ENCODE measurements at regions not wholly inside any gene's neighbourhood (a gene's known extent, or its start where the extent isn't known, plus 50 kb on each side); places are given as distances from the start of the nearest gene placed in this dataset.

DNA sequence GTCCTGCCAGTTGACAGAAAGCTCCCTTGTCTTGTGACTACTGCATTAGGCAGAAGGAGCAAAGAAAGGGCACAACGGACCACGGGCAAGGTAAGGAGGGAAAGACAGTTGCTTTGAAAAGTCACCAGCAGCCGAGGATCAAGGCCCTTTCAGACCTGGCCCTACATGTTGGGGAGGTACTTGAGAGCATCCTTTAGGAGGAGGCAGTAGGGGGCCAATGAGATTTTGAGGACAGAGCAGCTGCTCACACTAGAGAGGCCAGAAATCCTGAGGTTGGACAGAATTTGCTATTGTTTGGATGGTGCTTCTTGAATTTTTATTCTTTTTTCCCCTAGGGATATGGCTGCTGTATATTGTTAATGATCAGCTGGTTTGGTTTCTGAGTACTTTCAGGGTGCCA is 135.5 kb upstream of the PZP start:
- DNase-seq (ENCODE audit: low read depth, low spot score) (no peak), ATAC-seq (no peak)
- POLR2A ChIA-PET = no interaction called here
- no peak overlapping the region for H3K9ac ChIP-seq (ENCODE audit: low read length)
- no peaks in the 10 kb centered on the region for H3K9me2 ChIP-seq (ENCODE audit: insufficient read depth)
- H2AFZ ChIP-seq (ENCODE audit: low read depth, low read length, poor library complexity, severe bottlenecking) = no peak overlapping the region
- intact Hi-C loops (cut with micrococcal nuclease) = no loop called here
- no peak overlapping the region for H3K4me2 ChIP-seq (ENCODE audit: low read length)
- H3K4me1 ChIP-seq (ENCODE audit: control insufficient read depth in 1 of 2, insufficient read depth in 2 of 2, low read length in 2 of 2) = no peaks in the 10 kb centered on the region
- CTCF ChIA-PET = interaction anchor here (4.2 kb wide), 1 partner anchor 13 kb away, joined by 16 read pairs; no protein-coding TSS in a partner anchor
- no peaks in the 10 kb centered on the region for H3K27me3 ChIP-seq (ENCODE audit: insufficient read depth, low read length)
- no peaks in the 10 kb centered on the region for H3K36me3 ChIP-seq (ENCODE audit: control insufficient read depth in 1 of 2, insufficient read depth in 2 of 2, low read length in 2 of 2)
- RAD21 ChIA-PET (ENCODE audit: low non-redundant PET in 1 of 2, low total read pairs in 2 of 2, uncharacterized antibody in 2 of 2, unreplicated experiment in 2 of 2) = no interaction called here
- no peaks in the 10 kb centered on the region for H3K9me3 ChIP-seq (ENCODE audit: control insufficient read depth in 1 of 2, insufficient read depth in 1 of 2, low read depth in 1 of 2, low read length in 2 of 2)
- H3K27ac ChIP-seq (ENCODE audit: low read depth, low read length) = no peak overlapping the region
- no TSS peak for BruUV-seq (replicated peaks)
- no peaks in the 10 kb centered on the region for H3K79me2 ChIP-seq (ENCODE audit: insufficient read depth, low read length)
- no peak for TF ChIP-seq POLR2AphosphoS5 (IDR thresholded peaks at IDR 0.05; ENCODE audit: low read depth, low read length)
- TF ChIP-seq, protein P1, sequence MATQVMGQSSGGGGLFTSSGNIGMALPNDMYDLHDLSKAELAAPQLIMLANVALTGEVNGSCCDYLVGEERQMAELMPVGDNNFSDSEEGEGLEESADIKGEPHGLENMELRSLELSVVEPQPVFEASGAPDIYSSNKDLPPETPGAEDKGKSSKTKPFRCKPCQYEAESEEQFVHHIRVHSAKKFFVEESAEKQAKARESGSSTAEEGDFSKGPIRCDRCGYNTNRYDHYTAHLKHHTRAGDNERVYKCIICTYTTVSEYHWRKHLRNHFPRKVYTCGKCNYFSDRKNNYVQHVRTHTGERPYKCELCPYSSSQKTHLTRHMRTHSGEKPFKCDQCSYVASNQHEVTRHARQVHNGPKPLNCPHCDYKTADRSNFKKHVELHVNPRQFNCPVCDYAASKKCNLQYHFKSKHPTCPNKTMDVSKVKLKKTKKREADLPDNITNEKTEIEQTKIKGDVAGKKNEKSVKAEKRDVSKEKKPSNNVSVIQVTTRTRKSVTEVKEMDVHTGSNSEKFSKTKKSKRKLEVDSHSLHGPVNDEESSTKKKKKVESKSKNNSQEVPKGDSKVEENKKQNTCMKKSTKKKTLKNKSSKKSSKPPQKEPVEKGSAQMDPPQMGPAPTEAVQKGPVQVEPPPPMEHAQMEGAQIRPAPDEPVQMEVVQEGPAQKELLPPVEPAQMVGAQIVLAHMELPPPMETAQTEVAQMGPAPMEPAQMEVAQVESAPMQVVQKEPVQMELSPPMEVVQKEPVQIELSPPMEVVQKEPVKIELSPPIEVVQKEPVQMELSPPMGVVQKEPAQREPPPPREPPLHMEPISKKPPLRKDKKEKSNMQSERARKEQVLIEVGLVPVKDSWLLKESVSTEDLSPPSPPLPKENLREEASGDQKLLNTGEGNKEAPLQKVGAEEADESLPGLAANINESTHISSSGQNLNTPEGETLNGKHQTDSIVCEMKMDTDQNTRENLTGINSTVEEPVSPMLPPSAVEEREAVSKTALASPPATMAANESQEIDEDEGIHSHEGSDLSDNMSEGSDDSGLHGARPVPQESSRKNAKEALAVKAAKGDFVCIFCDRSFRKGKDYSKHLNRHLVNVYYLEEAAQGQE (IDR thresholded peaks at IDR 0.05; ENCODE audit: low read depth) = no peak
- no peak for TF ChIP-seq EZH2 (IDR thresholded peaks at IDR 0.05)
- TF ChIP-seq ELF1 (IDR thresholded peaks at IDR 0.05; ENCODE audit: borderline replicate concordance, low read depth) = no peak
- no peak for TF ChIP-seq FOSL1 (IDR thresholded peaks at IDR 0.05; ENCODE audit: low read depth)
- no peak for TF ChIP-seq JUND (IDR thresholded peaks at IDR 0.05)
- TF ChIP-seq, protein P2, sequence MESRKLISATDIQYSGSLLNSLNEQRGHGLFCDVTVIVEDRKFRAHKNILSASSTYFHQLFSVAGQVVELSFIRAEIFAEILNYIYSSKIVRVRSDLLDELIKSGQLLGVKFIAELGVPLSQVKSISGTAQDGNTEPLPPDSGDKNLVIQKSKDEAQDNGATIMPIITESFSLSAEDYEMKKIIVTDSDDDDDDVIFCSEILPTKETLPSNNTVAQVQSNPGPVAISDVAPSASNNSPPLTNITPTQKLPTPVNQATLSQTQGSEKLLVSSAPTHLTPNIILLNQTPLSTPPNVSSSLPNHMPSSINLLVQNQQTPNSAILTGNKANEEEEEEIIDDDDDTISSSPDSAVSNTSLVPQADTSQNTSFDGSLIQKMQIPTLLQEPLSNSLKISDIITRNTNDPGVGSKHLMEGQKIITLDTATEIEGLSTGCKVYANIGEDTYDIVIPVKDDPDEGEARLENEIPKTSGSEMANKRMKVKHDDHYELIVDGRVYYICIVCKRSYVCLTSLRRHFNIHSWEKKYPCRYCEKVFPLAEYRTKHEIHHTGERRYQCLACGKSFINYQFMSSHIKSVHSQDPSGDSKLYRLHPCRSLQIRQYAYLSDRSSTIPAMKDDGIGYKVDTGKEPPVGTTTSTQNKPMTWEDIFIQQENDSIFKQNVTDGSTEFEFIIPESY (IDR thresholded peaks at IDR 0.05; ENCODE audit: extremely low read depth, insufficient replicate concordance, low read length) = no peak
- TF ChIP-seq TCF7L2 (IDR thresholded peaks at IDR 0.05; ENCODE audit: borderline replicate concordance, extremely low read depth, insufficient read depth, insufficient read length) = no peak
- TF ChIP-seq YY1 (IDR thresholded peaks at IDR 0.05; ENCODE audit: extremely low read depth, insufficient replicate concordance, low read depth, low read length) = no peak
- TF ChIP-seq EGR1 (IDR thresholded peaks at IDR 0.05; ENCODE audit: low read depth) = no peak
- TF ChIP-seq, protein P3, sequence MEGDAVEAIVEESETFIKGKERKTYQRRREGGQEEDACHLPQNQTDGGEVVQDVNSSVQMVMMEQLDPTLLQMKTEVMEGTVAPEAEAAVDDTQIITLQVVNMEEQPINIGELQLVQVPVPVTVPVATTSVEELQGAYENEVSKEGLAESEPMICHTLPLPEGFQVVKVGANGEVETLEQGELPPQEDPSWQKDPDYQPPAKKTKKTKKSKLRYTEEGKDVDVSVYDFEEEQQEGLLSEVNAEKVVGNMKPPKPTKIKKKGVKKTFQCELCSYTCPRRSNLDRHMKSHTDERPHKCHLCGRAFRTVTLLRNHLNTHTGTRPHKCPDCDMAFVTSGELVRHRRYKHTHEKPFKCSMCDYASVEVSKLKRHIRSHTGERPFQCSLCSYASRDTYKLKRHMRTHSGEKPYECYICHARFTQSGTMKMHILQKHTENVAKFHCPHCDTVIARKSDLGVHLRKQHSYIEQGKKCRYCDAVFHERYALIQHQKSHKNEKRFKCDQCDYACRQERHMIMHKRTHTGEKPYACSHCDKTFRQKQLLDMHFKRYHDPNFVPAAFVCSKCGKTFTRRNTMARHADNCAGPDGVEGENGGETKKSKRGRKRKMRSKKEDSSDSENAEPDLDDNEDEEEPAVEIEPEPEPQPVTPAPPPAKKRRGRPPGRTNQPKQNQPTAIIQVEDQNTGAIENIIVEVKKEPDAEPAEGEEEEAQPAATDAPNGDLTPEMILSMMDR (IDR thresholded peaks at IDR 0.05 in 2 of 3, conservative IDR thresholded peaks at IDR 0.05 in 1 of 3; ENCODE audit: borderline replicate concordance in 1 of 3, insufficient read depth in 1 of 3, low read depth in 2 of 3, low read length in 2 of 3) = no peak
- H3K4me3 ChIP-seq (replicated peaks in 1 of 2; ENCODE audit: low read depth in 1 of 2, low read length in 2 of 2) = no peak overlapping the region
- H4K20me1 ChIP-seq (ENCODE audit: insufficient read depth) = no peaks in the 10 kb centered on the region

Data from HCT116 (cell line).